ENCODE measurements at regions not wholly inside any gene's neighbourhood (a gene's known extent, or its start where the extent isn't known, plus 50 kb on each side); places are given as distances from the start of the nearest gene placed in this dataset.

DNA sequence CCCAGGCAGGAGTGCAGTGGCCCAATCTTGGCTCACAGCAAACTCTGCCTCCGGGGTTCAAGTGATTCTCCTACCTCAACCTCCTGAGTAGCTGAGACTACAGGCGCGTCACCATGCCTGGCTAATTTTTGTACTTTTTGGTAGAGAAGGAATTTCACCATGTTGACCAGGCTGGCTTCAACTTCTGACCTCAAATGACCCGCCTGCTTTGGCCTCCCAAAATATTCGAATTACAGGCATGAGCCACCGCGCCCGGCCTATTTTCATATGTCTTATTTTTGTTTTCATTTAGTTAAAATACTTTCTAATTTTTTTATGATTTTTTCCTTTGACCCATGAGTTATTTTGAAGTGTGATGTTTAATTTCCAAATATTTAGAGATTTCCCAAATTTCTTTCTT lies 143.6 kb upstream of the VRK1 start:
- no peaks in the 10 kb centered on the region for H3K36me3 ChIP-seq (ENCODE audit: insufficient read depth, low read length, poor library complexity, severe bottlenecking)
- TF ChIP-seq EZH2 (IDR thresholded peaks at IDR 0.05; ENCODE audit: borderline replicate concordance, low read depth, low read length, poor library complexity, severe bottlenecking), result no peak
- TF ChIP-seq, protein P1, sequence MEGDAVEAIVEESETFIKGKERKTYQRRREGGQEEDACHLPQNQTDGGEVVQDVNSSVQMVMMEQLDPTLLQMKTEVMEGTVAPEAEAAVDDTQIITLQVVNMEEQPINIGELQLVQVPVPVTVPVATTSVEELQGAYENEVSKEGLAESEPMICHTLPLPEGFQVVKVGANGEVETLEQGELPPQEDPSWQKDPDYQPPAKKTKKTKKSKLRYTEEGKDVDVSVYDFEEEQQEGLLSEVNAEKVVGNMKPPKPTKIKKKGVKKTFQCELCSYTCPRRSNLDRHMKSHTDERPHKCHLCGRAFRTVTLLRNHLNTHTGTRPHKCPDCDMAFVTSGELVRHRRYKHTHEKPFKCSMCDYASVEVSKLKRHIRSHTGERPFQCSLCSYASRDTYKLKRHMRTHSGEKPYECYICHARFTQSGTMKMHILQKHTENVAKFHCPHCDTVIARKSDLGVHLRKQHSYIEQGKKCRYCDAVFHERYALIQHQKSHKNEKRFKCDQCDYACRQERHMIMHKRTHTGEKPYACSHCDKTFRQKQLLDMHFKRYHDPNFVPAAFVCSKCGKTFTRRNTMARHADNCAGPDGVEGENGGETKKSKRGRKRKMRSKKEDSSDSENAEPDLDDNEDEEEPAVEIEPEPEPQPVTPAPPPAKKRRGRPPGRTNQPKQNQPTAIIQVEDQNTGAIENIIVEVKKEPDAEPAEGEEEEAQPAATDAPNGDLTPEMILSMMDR (conservative IDR thresholded peaks at IDR 0.05; ENCODE audit: low read depth, low read length), result no peak
- H3K4me3 ChIP-seq (ENCODE audit: low read depth, low read length, poor library complexity, severe bottlenecking), result no peak overlapping the region
- no peak overlapping the region for H3K27ac ChIP-seq (ENCODE audit: low read depth, low read length, poor library complexity, severe bottlenecking)
- no peaks in the 10 kb centered on the region for H3K27me3 ChIP-seq (replicated peaks; ENCODE audit: insufficient read depth, low read depth, low read length, poor library complexity)
- DNase-seq (ENCODE audit: low spot score), result no peak
- intact Hi-C loops (cut with micrococcal nuclease; ENCODE audit: unreplicated experiment), result no loop called here
- ChIA-PET POLR2A (ENCODE audit: low non-redundant PET) (no interaction called here), CTCF (no interaction called here)
- no TSS peak for BruUV-seq (replicated peaks)
- H3K9me3 ChIP-seq (ENCODE audit: low read depth, low read length, poor library complexity, severe bottlenecking), result no peaks in the 10 kb centered on the region
- H3K4me1 ChIP-seq (ENCODE audit: insufficient read depth, low read length, poor library complexity, severe bottlenecking), result no peaks in the 10 kb centered on the region

DNA sequence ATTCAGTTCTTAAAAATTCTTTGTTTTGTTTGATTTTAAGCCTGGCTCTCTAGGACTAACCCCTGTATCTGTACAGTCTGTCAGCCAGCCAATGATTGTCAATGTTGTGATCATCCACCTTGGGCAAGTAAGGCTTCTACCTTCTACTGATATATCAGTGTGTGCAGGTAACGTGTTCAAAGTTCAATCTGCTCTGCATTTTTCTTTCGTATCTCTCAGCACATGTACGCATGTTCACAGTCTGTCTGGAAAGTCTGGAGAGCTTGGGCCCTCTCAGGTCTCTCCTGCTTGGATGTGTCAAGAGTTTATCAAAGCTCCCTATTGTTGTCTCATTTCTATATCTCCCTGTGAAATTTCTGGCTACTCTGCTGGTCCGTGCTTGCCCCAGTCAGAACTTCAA lies 138.6 kb upstream of the VRK1 start:
- Histone ChIP-seq H3K27ac (ENCODE audit: low read depth, low read length, poor library complexity, severe bottlenecking) (no peak overlapping the region), H3K4me3 (ENCODE audit: low read depth, low read length, poor library complexity, severe bottlenecking) (no peak overlapping the region), H3K9me3 (ENCODE audit: low read depth, low read length, poor library complexity, severe bottlenecking) (no peaks in the 10 kb centered on the region), H3K36me3 (ENCODE audit: insufficient read depth, low read length, poor library complexity, severe bottlenecking) (no peaks in the 10 kb centered on the region), H3K4me1 (ENCODE audit: insufficient read depth, low read length, poor library complexity, severe bottlenecking) (peaks cover 34% of the 10 kb centered on the region), H3K27me3 (replicated peaks; ENCODE audit: insufficient read depth, low read depth, low read length, poor library complexity) (no peaks in the 10 kb centered on the region)
- ChIA-PET POLR2A (ENCODE audit: low non-redundant PET) (no interaction called here), CTCF (no interaction called here)
- TF ChIP-seq, protein P1 (conservative IDR thresholded peaks at IDR 0.05; ENCODE audit: low read depth, low read length), result no peak
- no peak for TF ChIP-seq EZH2 (IDR thresholded peaks at IDR 0.05; ENCODE audit: borderline replicate concordance, low read depth, low read length, poor library complexity, severe bottlenecking)
- BruUV-seq (replicated peaks), result no TSS peak
- no peak for DNase-seq (ENCODE audit: low spot score)
- intact Hi-C loops (cut with micrococcal nuclease; ENCODE audit: unreplicated experiment), result no loop called here

DNA sequence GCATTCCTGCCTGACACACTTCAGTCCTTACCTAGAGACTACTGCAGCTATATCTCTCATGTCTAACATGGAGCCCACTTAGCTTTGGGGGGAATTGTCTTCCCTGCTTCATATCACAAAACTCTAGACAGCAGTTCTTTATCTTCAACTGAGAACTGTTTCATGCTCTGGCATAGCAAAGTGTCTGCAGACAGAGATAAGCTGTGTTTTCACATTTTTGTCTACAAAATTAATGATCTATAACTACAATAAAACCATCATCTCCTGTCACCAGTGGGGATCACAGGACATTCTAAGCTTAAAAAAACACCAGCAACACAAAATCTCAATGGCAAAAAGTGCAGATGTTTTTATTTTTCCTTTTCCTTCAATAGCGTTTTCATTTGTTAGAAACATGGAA lies 137.1 kb upstream of the VRK1 start:
- intact Hi-C loops (cut with micrococcal nuclease; ENCODE audit: unreplicated experiment), result loop anchor here (5.0 kb wide), 1 partner anchor 83 kb away; no protein-coding TSS in a partner anchor
- DNase-seq (ENCODE audit: low spot score), result no peak
- no peak for TF ChIP-seq EZH2 (IDR thresholded peaks at IDR 0.05; ENCODE audit: borderline replicate concordance, low read depth, low read length, poor library complexity, severe bottlenecking)
- TF ChIP-seq, protein P1 (conservative IDR thresholded peaks at IDR 0.05; ENCODE audit: low read depth, low read length), result no peak
- Histone ChIP-seq H3K4me1 (ENCODE audit: insufficient read depth, low read length, poor library complexity, severe bottlenecking) (peaks cover 34% of the 10 kb centered on the region), H3K9me3 (ENCODE audit: low read depth, low read length, poor library complexity, severe bottlenecking) (no peaks in the 10 kb centered on the region), H3K36me3 (ENCODE audit: insufficient read depth, low read length, poor library complexity, severe bottlenecking) (no peaks in the 10 kb centered on the region), H3K27ac (ENCODE audit: low read depth, low read length, poor library complexity, severe bottlenecking) (no peak overlapping the region), H3K27me3 (replicated peaks; ENCODE audit: insufficient read depth, low read depth, low read length, poor library complexity) (no peaks in the 10 kb centered on the region), H3K4me3 (ENCODE audit: low read depth, low read length, poor library complexity, severe bottlenecking) (no peak overlapping the region)
- ChIA-PET CTCF (no interaction called here), POLR2A (ENCODE audit: low non-redundant PET) (no interaction called here)
- BruUV-seq (replicated peaks), result no TSS peak
